Glutamatergic neuron (in vitro differentiated cells): ENCODE measurements at regions not wholly inside any gene's neighbourhood (a gene's known extent, or its start where the extent isn't known, plus 50 kb on each side); places are given as distances from the start of the nearest gene placed in this dataset.

Experiments
- DNase-seq: peaks from one replicate; pipeline ENCODE4 v3.0.0; 2022
- H3K27ac Mint-ChIP-seq: one replicate; pipeline ENCODE4 v1.8.0; 2020; ENCODE audit warnings: mild to moderate bottlenecking, mixed read lengths, inconsistent platforms; ENCODE audit not compliant: unreplicated experiment
- H3K27me3 Mint-ChIP-seq: one replicate; pipeline ENCODE4 v1.8.0; 2020; ENCODE audit warnings: mild to moderate bottlenecking, moderate library complexity, mixed read lengths, inconsistent platforms; ENCODE audit not compliant: unreplicated experiment
- H3K36me3 Mint-ChIP-seq: one replicate; pipeline ENCODE4 v1.8.0; 2020; ENCODE audit warnings: mild to moderate bottlenecking, mixed read lengths, inconsistent platforms; ENCODE audit not compliant: unreplicated experiment
- H3K4me1 Mint-ChIP-seq: one replicate; pipeline ENCODE4 v1.8.0; 2020; ENCODE audit warnings: mild to moderate bottlenecking, low read depth, mixed read lengths, inconsistent platforms; ENCODE audit not compliant: unreplicated experiment
- H3K4me3 Mint-ChIP-seq: one replicate; pipeline ENCODE4 v1.8.0; 2020; ENCODE audit warnings: mild to moderate bottlenecking, mixed read lengths, inconsistent platforms; ENCODE audit not compliant: unreplicated experiment
- H3K9me3 Mint-ChIP-seq: one replicate; pipeline ENCODE4 v1.8.0; 2020; ENCODE audit warnings: mild to moderate bottlenecking, moderate library complexity, mixed read lengths, inconsistent platforms; ENCODE audit not compliant: unreplicated experiment
- CTCF ChIP-seq: fragments of 200-600 bp; sonication (generic); IDR thresholded peaks from one replicate; pipeline ENCODE4 v1.5.0; 2021; ENCODE audit not compliant: partially characterized antibody, unreplicated experiment

- H3K4me3 Mint-ChIP-seq, result no peak overlapping the region
- DNase-seq, result no peak
- H3K27me3 Mint-ChIP-seq, result no peaks in the 10 kb centered on the region
- no peak for TF ChIP-seq CTCF
- no peaks in the 10 kb centered on the region for H3K36me3 Mint-ChIP-seq
- H3K4me1 Mint-ChIP-seq, result peaks cover 20% of the 10 kb centered on the region
- peaks cover 13% of the 10 kb centered on the region for H3K9me3 Mint-ChIP-seq
- H3K27ac Mint-ChIP-seq, result no peak overlapping the region
Observed at GRCh38 chr16:86764551-86764950, 186.2 kb downstream of the FOXL1 start.

- no peaks in the 10 kb centered on the region for H3K27me3 Mint-ChIP-seq
- no peak for DNase-seq
Observed at GRCh38 chr16:86765389-86766026, 187.2 kb downstream of the FOXL1 start.

GRCh38 chr16:86766700-86767099, 188.4 kb downstream of the FOXL1 start:
- no peaks in the 10 kb centered on the region for H3K36me3 Mint-ChIP-seq
- DNase-seq, result no peak
- no peak overlapping the region for H3K4me3 Mint-ChIP-seq
- H3K27ac Mint-ChIP-seq, result no peak overlapping the region
- TF ChIP-seq CTCF, result no peak
- H3K4me1 Mint-ChIP-seq, result peaks cover 6% of the 10 kb centered on the region
- peaks cover 9% of the 10 kb centered on the region for H3K9me3 Mint-ChIP-seq
- H3K27me3 Mint-ChIP-seq, result no peaks in the 10 kb centered on the region

More at GRCh38 chr16:86765389-86766026, 187.2 kb downstream of the FOXL1 start:
- Mint-ChIP-seq H3K4me3 (no peak overlapping the region), H3K9me3 (peaks cover 12% of the 10 kb centered on the region), H3K36me3 (no peaks in the 10 kb centered on the region), H3K27ac (no peak overlapping the region), H3K4me1 (peaks cover 14% of the 10 kb centered on the region)
- no peak for TF ChIP-seq CTCF

- H3K4me1 Mint-ChIP-seq, result peaks cover 13% of the 10 kb centered on the region
- DNase-seq, result no peak
- H3K27me3 Mint-ChIP-seq, result peaks cover 2% of the 10 kb centered on the region
- TF ChIP-seq CTCF, result peak; percentile 12
- no peak overlapping the region for H3K27ac Mint-ChIP-seq
- H3K4me3 Mint-ChIP-seq, result no peak overlapping the region
- H3K9me3 Mint-ChIP-seq, result peaks cover 2% of the 10 kb centered on the region
- H3K36me3 Mint-ChIP-seq, result no peaks in the 10 kb centered on the region
Observed at GRCh38 chr16:86768228-86768791, 190.0 kb downstream of the FOXL1 start.

GRCh38 chr16:86768999-86769398, 190.7 kb downstream of the FOXL1 start:
- Mint-ChIP-seq H3K4me1 (peaks cover 15% of the 10 kb centered on the region), H3K36me3 (no peaks in the 10 kb centered on the region), H3K9me3 (peaks cover 1% of the 10 kb centered on the region), H3K4me3 (no peak overlapping the region), H3K27me3 (peaks cover 2% of the 10 kb centered on the region), H3K27ac (no peak overlapping the region)
- no peak for DNase-seq
- TF ChIP-seq CTCF, result no peak
